ENCODE measurements at regions not wholly inside any gene's neighbourhood (a gene's known extent, or its start where the extent isn't known, plus 50 kb on each side); places are given as distances from the start of the nearest gene placed in this dataset.
A peak's percentile ranks its signal among the peaks of the same experiment; 100 is the strongest.

GRCh38 chr2:226121046-226121738, 678.4 kb downstream of the IRS1 start:
- 71 to 74% methylated on average over 4 of the region's 4 CpGs for WGBS, 2 donors
- intact Hi-C loops (cut with DNase I): loop anchor here in 1 of 10 donors (10.0 kb wide), 1 partner anchor 674 kb away; the partner anchor contains the start of gene IRS1
- no peak for ATAC-seq

GRCh38 chr2:226118471-226119429, 680.9 kb downstream of the IRS1 start:
- no peaks in the 10 kb centered on the region for H3K36me3 ChIP-seq
- intact Hi-C loops (cut with DNase I): loop anchor here in 1 of 10 donors (10.0 kb wide), 1 partner anchor 676 kb away; the partner anchor contains the start of gene IRS1
- no peak for TF ChIP-seq CTCF (IDR thresholded peaks at IDR 0.05)
- whole genome bisulfite sequencing, 2 donors: 49 to 58% methylated on average over 10 of the region's 10 CpGs
- peak; percentile 52 to 86 (median 69) for ATAC-seq
- H3K9me3 ChIP-seq: no peaks in the 10 kb centered on the region
- H3K4me1 ChIP-seq: peaks cover 0 to 77% (median 7%) of the 10 kb centered on the region in 9 donors
- peak overlapping the region in 2 of 10 donors; percentile 15 to 22 for H3K4me3 ChIP-seq
- DNase-seq: no peak
- no peaks in the 10 kb centered on the region for H3K27me3 ChIP-seq
- peak overlapping the region in 6 of 10 donors; percentile 16 to 80 (median 44) for H3K27ac ChIP-seq

More at GRCh38 chr2:226121046-226121738, 678.4 kb downstream of the IRS1 start:
- H3K9me3 ChIP-seq: no peaks in the 10 kb centered on the region
- peak overlapping the region in 1 of 10 donors; percentile 24 for H3K27ac ChIP-seq
- no peaks in the 10 kb centered on the region for H3K27me3 ChIP-seq
- DNase-seq: no peak
- peaks cover 0 to 82% (median 5%) of the 10 kb centered on the region in 9 donors for H3K4me1 ChIP-seq
- no peak overlapping the region for H3K4me3 ChIP-seq
- TF ChIP-seq CTCF (IDR thresholded peaks at IDR 0.05): no peak
- no peaks in the 10 kb centered on the region for H3K36me3 ChIP-seq

- intact Hi-C loops (cut with DNase I): loop anchor here in 1 of 10 donors (10.0 kb wide), 1 partner anchor 677 kb away; the partner anchor contains the start of gene IRS1
- no peak for TF ChIP-seq CTCF (IDR thresholded peaks at IDR 0.05)
- Histone ChIP-seq H3K9me3 (peaks cover 0 to 3% (median 0%) of the 10 kb centered on the region in 11 donors), H3K36me3 (no peaks in the 10 kb centered on the region), H3K4me1 (peaks cover 0 to 66% (median 7%) of the 10 kb centered on the region in 9 donors), H3K27ac (peak overlapping the region in 2 of 10 donors; percentile 60 to 80), H3K4me3 (no peak overlapping the region), H3K27me3 (no peaks in the 10 kb centered on the region)
- DNase-seq (no peak), ATAC-seq (no peak)
- WGBS, 2 donors: 68 to 81% methylated on average over 3 of the region's 3 CpGs
Observed at GRCh38 chr2:226117510-226118065, 682.0 kb downstream of the IRS1 start.

- Histone ChIP-seq H3K27ac (no peak overlapping the region), H3K4me3 (no peak overlapping the region), H3K27me3 (no peaks in the 10 kb centered on the region), H3K4me1 (peaks cover 0 to 53% (median 7%) of the 10 kb centered on the region in 9 donors), H3K36me3 (no peaks in the 10 kb centered on the region), H3K9me3 (peaks cover 0 to 9% (median 0%) of the 10 kb centered on the region in 11 donors)
- TF ChIP-seq CTCF (IDR thresholded peaks at IDR 0.05): no peak
- DNase-seq (no peak), ATAC-seq (no peak)
- intact Hi-C loops (cut with DNase I): loop anchor here in 1 of 10 donors (10.0 kb wide), 1 partner anchor 678 kb away; the partner anchor contains the start of gene IRS1
- WGBS, 2 donors: 73 to 78% methylated on average over 3 of the region's 3 CpGs
Observed at GRCh38 chr2:226116346-226116745, 683.3 kb downstream of the IRS1 start.
